IMR-90 (cell line): ENCODE measurements at regions not wholly inside any gene's neighbourhood (a gene's known extent, or its start where the extent isn't known, plus 50 kb on each side); places are given as distances from the start of the nearest gene placed in this dataset.

ENCODE experiments used
- ATAC-seq: fragments of 200-7000 bp; cut with Tn5 transposase; 2 replicates; pipeline ENCODE4 v1.9.1; 2020; ENCODE audit warnings: low read depth, mild to moderate bottlenecking, moderate library complexity
- BruUV-seq: library from RNA; stranded (reverse); fragments of 400-500 nt; replicated peaks from 2 replicates; lab custom pipeline; 2021; lab: Mats Ljungman, UMichigan
- CTCF ChIA-PET: fragments of 300-600 bp; formaldehyde crosslinking; extraction: SDS; loops from one replicate; lab custom pipeline; 2021; ENCODE audit warnings: antibody characterized with exemption; lab: Yijun Ruan, JAX
- POLR2A ChIA-PET: fragments of 300-600 bp; sonication (Branson Sonifier 250); formaldehyde crosslinking; loops from one replicate; lab custom pipeline; 2022; ENCODE audit warnings: antibody characterized with exemption; ENCODE audit not compliant: unreplicated experiment; lab: Charles Lee
- DNase-seq: peaks from one replicate; pipeline ENCODE4 v3.0.0; 2013
- H2AFZ ChIP-seq: replicated peaks from 2 replicates; pipeline ENCODE3; 2013; ENCODE audit warnings: low read length, mild to moderate bottlenecking; ENCODE audit not compliant: poor library complexity
- H2AK5ac ChIP-seq: 2 replicates; pipeline ENCODE4 v1.6.1; 2013; ENCODE audit warnings: low read depth, low read length, inconsistent platforms
- H2AK9ac ChIP-seq: replicated peaks from 2 replicates; pipeline ENCODE3; 2013; ENCODE audit warnings: mild to moderate bottlenecking, low read depth, low read length, moderate library complexity; ENCODE audit not compliant: poor library complexity
- H2BK120ac ChIP-seq: 2 replicates; pipeline ENCODE4 v1.6.1; 2013; ENCODE audit warnings: low read depth, low read length, inconsistent platforms
- H2BK15ac ChIP-seq: 3 replicates; pipeline ENCODE4 v1.6.1; 2013; ENCODE audit warnings: low read depth, low read length, inconsistent platforms
- H2BK20ac ChIP-seq: 2 replicates; pipeline ENCODE4 v1.6.1; 2013; ENCODE audit warnings: low read depth, mild to moderate bottlenecking, inconsistent platforms, low read length, moderate library complexity
- H2BK5ac ChIP-seq: 2 replicates; pipeline ENCODE4 v1.6.1; 2013; ENCODE audit warnings: mild to moderate bottlenecking, low read depth, low read length, inconsistent platforms; ENCODE audit not compliant: poor library complexity, severe bottlenecking
- H3K14ac ChIP-seq: replicated peaks from 2 replicates; pipeline ENCODE4 v1.6.1; 2013; ENCODE audit warnings: low read depth, low read length, inconsistent platforms
- H3K18ac ChIP-seq: 2 replicates; pipeline ENCODE4 v1.6.1; 2013; ENCODE audit warnings: low read depth, low read length, control low read depth
- H3K23ac ChIP-seq: 2 replicates; pipeline ENCODE4 v1.6.1; 2013; ENCODE audit warnings: low read depth, low read length, inconsistent platforms
- H3K27ac ChIP-seq: 2 replicates; pipeline ENCODE4 v1.5.1; 2013; ENCODE audit warnings: mild to moderate bottlenecking, control low read depth, low read length; ENCODE audit not compliant: insufficient read depth
- H3K27me3 ChIP-seq: 2 replicates; pipeline ENCODE4 v1.6.1; 2013; ENCODE audit warnings: low read length; ENCODE audit not compliant: control insufficient read depth, insufficient read depth
- H3K36me3 ChIP-seq: 2 replicates; pipeline ENCODE4 v1.6.1; 2013; ENCODE audit warnings: low read length, mixed read lengths; ENCODE audit not compliant: control insufficient read depth, insufficient read depth
- H3K4ac ChIP-seq: 2 replicates; pipeline ENCODE4 v1.6.1; 2013; ENCODE audit warnings: low read depth, low read length, inconsistent platforms
- H3K4me1 ChIP-seq: 2 replicates; pipeline ENCODE4 v1.6.1; 2013; ENCODE audit warnings: low read length, mixed read lengths; ENCODE audit not compliant: control insufficient read depth, insufficient read depth
- H3K4me2 ChIP-seq: 2 replicates; pipeline ENCODE4 v1.6.1; 2013; ENCODE audit warnings: low read depth, mild to moderate bottlenecking, control low read depth, low read length, moderate library complexity
- H3K4me3 ChIP-seq: 2 replicates; pipeline ENCODE4 v1.5.1; 2013; ENCODE audit warnings: low read depth, mild to moderate bottlenecking, control low read depth, low read length, moderate library complexity; ENCODE audit not compliant: insufficient read depth
- H3K56ac ChIP-seq: 2 replicates; pipeline ENCODE4 v1.6.1; 2013; ENCODE audit warnings: low read length, inconsistent platforms; ENCODE audit not compliant: insufficient read depth; ENCODE audit errors: extremely low read depth
- H3K79me1 ChIP-seq, 2 experiments: 2 replicates each; pipeline ENCODE4 v1.6.1; 2013; ENCODE audit warnings: low read length in 2 of 2, inconsistent platforms in 1 of 2, low read depth in 1 of 2
- H3K9ac ChIP-seq: 2 replicates; pipeline ENCODE4 v1.6.1; 2013; ENCODE audit warnings: low read depth, low read length, control low read depth
- H3K9me1 ChIP-seq: 2 replicates; pipeline ENCODE4 v1.6.1; 2013; ENCODE audit warnings: low read length, inconsistent platforms; ENCODE audit not compliant: insufficient read depth
- H3K9me3 ChIP-seq: 2 replicates; pipeline ENCODE4 v1.6.1; 2013; ENCODE audit warnings: low read length; ENCODE audit not compliant: control insufficient read depth, insufficient read depth
- H4K20me1 ChIP-seq: 2 replicates; pipeline ENCODE4 v1.6.1; 2013; ENCODE audit warnings: low read length, inconsistent platforms; ENCODE audit not compliant: insufficient read depth
- H4K5ac ChIP-seq: 2 replicates; pipeline ENCODE4 v1.6.1; 2013; ENCODE audit warnings: mild to moderate bottlenecking, low read depth, low read length, control low read depth
- H4K8ac ChIP-seq, 2 experiments: 2 replicates each; pipeline ENCODE4 v1.6.1; 2013; ENCODE audit warnings: low read depth in 2 of 2, low read length in 2 of 2, control low read depth in 1 of 2, inconsistent platforms in 1 of 2
- H4K91ac ChIP-seq: 2 replicates; pipeline ENCODE4 v1.6.1; 2013; ENCODE audit warnings: low read depth, low read length, inconsistent platforms; ENCODE audit not compliant: insufficient read depth
- CEBPB ChIP-seq: IDR thresholded peaks from 2 replicates; pipeline ENCODE4 v1.6.1; 2012; ENCODE audit warnings: low read depth, low read length, improper control_type of control experiment
- CHD1 ChIP-seq: IDR thresholded peaks from 2 replicates; pipeline ENCODE4 v1.6.1; 2012; ENCODE audit warnings: low read depth, low read length, improper control_type of control experiment
- CTCF ChIP-seq: conservative IDR thresholded peaks from 2 replicates; pipeline ENCODE4 v1.5.1; 2012; ENCODE audit warnings: mild to moderate bottlenecking, low read depth, low read length, improper control_type of control experiment
- FOS ChIP-seq: fragments of 150-350 bp; IDR thresholded peaks from 2 replicates; pipeline ENCODE4 v1.6.1; 2016; ENCODE audit warnings: low read depth, low read length
- MAFK ChIP-seq: IDR thresholded peaks from 2 replicates; pipeline ENCODE4 v1.6.1; 2012; ENCODE audit warnings: low read depth, low read length, improper control_type of control experiment
- MAZ ChIP-seq: IDR thresholded peaks from 2 replicates; pipeline ENCODE4 v1.6.1; 2012; ENCODE audit warnings: low read depth, mild to moderate bottlenecking, low read length, improper control_type of control experiment, moderate library complexity, borderline replicate concordance
- MXI1 ChIP-seq: IDR thresholded peaks from 2 replicates; pipeline ENCODE4 v1.6.1; 2012; ENCODE audit warnings: low read depth, mild to moderate bottlenecking, low read length, moderate library complexity, borderline replicate concordance
- NFE2L2 ChIP-seq: fragments of 150-350 bp; IDR thresholded peaks from 2 replicates; pipeline ENCODE4 v1.6.1; 2016; ENCODE audit warnings: low read depth, mild to moderate bottlenecking, low read length
- POLR2A ChIP-seq: IDR thresholded peaks from 2 replicates; pipeline ENCODE4 v1.6.1; 2012; ENCODE audit warnings: mild to moderate bottlenecking, low read depth, low read length
- RCOR1 ChIP-seq: IDR thresholded peaks from 2 replicates; pipeline ENCODE4 v1.6.1; 2012; ENCODE audit warnings: mild to moderate bottlenecking, low read length, improper control_type of control experiment; ENCODE audit not compliant: insufficient replicate concordance
- RFX5 ChIP-seq: IDR thresholded peaks from 2 replicates; pipeline ENCODE4 v1.8.0; 2012; ENCODE audit warnings: low read depth, mild to moderate bottlenecking, low read length, moderate library complexity
- SMC3 ChIP-seq: fragments of 150-350 bp; IDR thresholded peaks from 2 replicates; pipeline ENCODE4 v1.6.1; 2016; ENCODE audit warnings: low read depth, mild to moderate bottlenecking, antibody characterized with exemption, low read length, moderate library complexity
- USF2 ChIP-seq: fragments of 150-350 bp; IDR thresholded peaks from 2 replicates; pipeline ENCODE4 v1.6.1; 2017; ENCODE audit warnings: mild to moderate bottlenecking, antibody characterized with exemption, low read length, low read depth
- WGBS, 2 experiments: methylation state at CpG; one replicate each; pipeline versions ENCODE4 v1.1.5 to v1.1.7; 2013; ENCODE audit warnings: missing lambda C conversion rate in 2 of 2; ENCODE audit not compliant: insufficient read length in 1 of 2; ENCODE audit errors: extremely low coverage in 2 of 2; 5-methylcytosine and 5-hydroxymethylcytosine counted together
- dilution Hi-C: fragments of 300-500 bp; cut with HindIII; formaldehyde crosslinking; loops from one replicate; pipeline ENCODE4 v1.14.3; 2018; ENCODE audit warnings: low sequenced_read_pairs; ENCODE audit not compliant: unreplicated experiment
- in situ Hi-C: fragments of 300-500 bp; cut with MboI; formaldehyde crosslinking; loops from 3 replicates; pipeline ENCODE4 v1.14.3; 2019; ENCODE audit warnings: low sequenced_read_pairs, inconsistent platforms, mixed read lengths
- intact Hi-C: fragments of 100-400 bp; cut with micrococcal nuclease; formaldehyde crosslinking; loops from 2 replicates; pipeline ENCODE4 v1.10.0; 2022

DNA sequence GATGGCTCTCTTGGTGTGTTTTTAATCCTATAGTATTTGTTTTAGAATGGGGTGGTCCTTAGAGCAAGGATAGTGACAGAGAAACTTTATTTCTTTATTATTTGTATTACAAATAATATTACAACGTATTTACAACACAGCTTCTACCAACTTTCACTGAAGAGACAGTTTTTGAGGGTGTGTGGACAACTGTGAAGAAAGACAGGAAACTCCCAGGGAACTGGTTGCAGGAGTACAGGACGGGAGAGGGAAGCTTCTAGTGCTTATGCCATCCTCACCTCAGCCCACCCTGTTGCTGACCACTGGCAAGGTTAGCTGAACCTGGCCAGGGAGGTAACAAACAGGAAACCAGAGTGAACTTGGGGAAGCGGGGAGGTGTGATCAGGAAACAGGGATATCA is 251.7 kb downstream of the BCL11A start:
- BruUV-seq: no TSS peak
- intact Hi-C loops (no loop called here), in situ Hi-C loops (no loop called here), dilution Hi-C loops (no loop called here)
- no peak overlapping the region for H4K91ac ChIP-seq
- H2BK15ac ChIP-seq: no peak overlapping the region
- no peak overlapping the region for H2BK5ac ChIP-seq
- DNase-seq: no peak
- no peaks in the 10 kb centered on the region for H4K20me1 ChIP-seq
- TF ChIP-seq CEBPB (no peak), RFX5 (no peak), SMC3 (no peak), MXI1 (no peak), MAFK (no peak), MAZ (no peak), FOS (no peak), POLR2A (no peak), USF2 (no peak), CTCF (no peak), CHD1 (no peak), RCOR1 (no peak), NFE2L2 (no peak)
- ATAC-seq: no peak
- H3K18ac ChIP-seq: no peak overlapping the region
- H3K4me2 ChIP-seq: no peak overlapping the region
- H3K36me3 ChIP-seq: no peaks in the 10 kb centered on the region
- no peak overlapping the region for H3K14ac ChIP-seq
- no peak overlapping the region for H2BK120ac ChIP-seq
- WGBS, 2 experiments: no CpG with 5 or more reads among the region's 3 CpGs
- no peak overlapping the region for H3K56ac ChIP-seq
- H3K27me3 ChIP-seq: no peaks in the 10 kb centered on the region
- H3K79me1 ChIP-seq: no peaks in the 10 kb centered on the region
- no peaks in the 10 kb centered on the region; the same call in 1 of the 2 replicates for H3K9me3 ChIP-seq
- no peak overlapping the region for H2BK20ac ChIP-seq
- no peak overlapping the region for H2AK5ac ChIP-seq
- CTCF ChIA-PET: no interaction called here
- H3K4ac ChIP-seq: no peak overlapping the region
- H3K4me1 ChIP-seq: no peaks in the 10 kb centered on the region
- no peak overlapping the region for H2AFZ ChIP-seq
- H3K27ac ChIP-seq: no peak overlapping the region
- no peak overlapping the region for H3K4me3 ChIP-seq
- no peak overlapping the region for H4K8ac ChIP-seq
- H3K23ac ChIP-seq: no peak overlapping the region
- H4K5ac ChIP-seq: no peak overlapping the region
- POLR2A ChIA-PET: no interaction called here
- no peak overlapping the region for H2AK9ac ChIP-seq
- H3K9ac ChIP-seq: no peak overlapping the region
- peaks cover 2% of the 10 kb centered on the region; the same call in 1 of the 2 replicates for H3K9me1 ChIP-seq
